ENCODE measurements at regions not wholly inside any gene's neighbourhood (a gene's known extent, or its start where the extent isn't known, plus 50 kb on each side); places are given as distances from the start of the nearest gene placed in this dataset.

- Histone ChIP-seq H3K4me1 (peaks cover 0 to 5% (median 0%) of the 10 kb centered on the region in 3 donors), H3K27ac (no peak overlapping the region), H3K9me3 (no peaks in the 10 kb centered on the region), H3K4me3 (no peak overlapping the region), H3K36me3 (no peaks in the 10 kb centered on the region), H3K27me3 (no peaks in the 10 kb centered on the region)
- DNase-seq, result no peak
- TF ChIP-seq POLR2A (IDR thresholded peaks at IDR 0.05) (no peak), CTCF (IDR thresholded peaks at IDR 0.05) (no peak)
- WGBS, 2 donors, result 71 to 79% methylated on average over 3 of the region's 3 CpGs
- intact Hi-C loops (cut with DNase I), result no loop called here
Measured at GRCh38 chr1:170354690-170355089, 177.3 kb upstream of the GORAB start.

- TF ChIP-seq CTCF (IDR thresholded peaks at IDR 0.05) (no peak), POLR2A (IDR thresholded peaks at IDR 0.05) (no peak)
- DNase-seq, result no peak
- peaks cover 0 to 5% (median 0%) of the 10 kb centered on the region in 3 donors for H3K4me1 ChIP-seq
- no peak overlapping the region for H3K27ac ChIP-seq
- intact Hi-C loops (cut with DNase I), result no loop called here
- H3K36me3 ChIP-seq, result no peaks in the 10 kb centered on the region
- no peaks in the 10 kb centered on the region for H3K27me3 ChIP-seq
- H3K4me3 ChIP-seq, result no peak overlapping the region
- H3K9me3 ChIP-seq, result no peaks in the 10 kb centered on the region
Measured at GRCh38 chr1:170355267-170355801, 176.6 kb upstream of the GORAB start.

- H3K27ac ChIP-seq, result no peak overlapping the region
- intact Hi-C loops (cut with DNase I), result no loop called here
- no peaks in the 10 kb centered on the region for H3K4me1 ChIP-seq
- DNase-seq, result no peak
- H3K36me3 ChIP-seq, result no peaks in the 10 kb centered on the region
- H3K9me3 ChIP-seq, result no peaks in the 10 kb centered on the region
- TF ChIP-seq POLR2A (IDR thresholded peaks at IDR 0.05) (no peak), CTCF (IDR thresholded peaks at IDR 0.05) (no peak)
- no peaks in the 10 kb centered on the region for H3K27me3 ChIP-seq
- H3K4me3 ChIP-seq, result no peak overlapping the region
Measured at GRCh38 chr1:170356585-170356984, 175.4 kb upstream of the GORAB start.

GRCh38 chr1:170357750-170358149, 174.2 kb upstream of the GORAB start:
- no peak for DNase-seq
- no peaks in the 10 kb centered on the region for H3K36me3 ChIP-seq
- no peaks in the 10 kb centered on the region for H3K9me3 ChIP-seq
- intact Hi-C loops (cut with DNase I), result no loop called here
- 89 to 100% methylated on average over 1 of the region's 1 CpG for WGBS, 2 donors
- no peaks in the 10 kb centered on the region for H3K27me3 ChIP-seq
- no peaks in the 10 kb centered on the region for H3K4me1 ChIP-seq
- no peak overlapping the region for H3K4me3 ChIP-seq
- no peak for TF ChIP-seq POLR2A (IDR thresholded peaks at IDR 0.05)
- H3K27ac ChIP-seq, result no peak overlapping the region

- Histone ChIP-seq H3K27me3 (no peaks in the 10 kb centered on the region), H3K4me3 (no peak overlapping the region), H3K36me3 (no peaks in the 10 kb centered on the region), H3K4me1 (no peaks in the 10 kb centered on the region), H3K27ac (no peak overlapping the region), H3K9me3 (no peaks in the 10 kb centered on the region)
- intact Hi-C loops (cut with DNase I), result no loop called here
- TF ChIP-seq CTCF (IDR thresholded peaks at IDR 0.05), result no peak
- WGBS, 2 donors, result 69 to 71% methylated on average over 3 of the region's 3 CpGs
- no peak for DNase-seq
Measured at GRCh38 chr1:170360601-170361000, 171.4 kb upstream of the GORAB start.

GRCh38 chr1:170365331-170365730, 166.6 kb upstream of the GORAB start:
- Histone ChIP-seq H3K36me3 (no peaks in the 10 kb centered on the region), H3K9me3 (no peaks in the 10 kb centered on the region), H3K4me1 (no peaks in the 10 kb centered on the region), H3K27ac (no peak overlapping the region), H3K27me3 (no peaks in the 10 kb centered on the region), H3K4me3 (no peak overlapping the region)
- 54 to 62% methylated on average over 1 to 2 of the region's 2 CpGs for WGBS, 2 donors
- intact Hi-C loops (cut with DNase I), result no loop called here
- TF ChIP-seq CTCF (IDR thresholded peaks at IDR 0.05) (no peak), POLR2A (IDR thresholded peaks at IDR 0.05) (no peak)
- DNase-seq, result no peak
